ENCODE measurements at regions not wholly inside any gene's neighbourhood (a gene's known extent, or its start where the extent isn't known, plus 50 kb on each side); places are given as distances from the start of the nearest gene placed in this dataset.
"Not testable (repeated sequence)": the region's sequence is repeated elsewhere in the genome, so short reads cannot be mapped to it uniquely, and the experiment has no call there.

DNA sequence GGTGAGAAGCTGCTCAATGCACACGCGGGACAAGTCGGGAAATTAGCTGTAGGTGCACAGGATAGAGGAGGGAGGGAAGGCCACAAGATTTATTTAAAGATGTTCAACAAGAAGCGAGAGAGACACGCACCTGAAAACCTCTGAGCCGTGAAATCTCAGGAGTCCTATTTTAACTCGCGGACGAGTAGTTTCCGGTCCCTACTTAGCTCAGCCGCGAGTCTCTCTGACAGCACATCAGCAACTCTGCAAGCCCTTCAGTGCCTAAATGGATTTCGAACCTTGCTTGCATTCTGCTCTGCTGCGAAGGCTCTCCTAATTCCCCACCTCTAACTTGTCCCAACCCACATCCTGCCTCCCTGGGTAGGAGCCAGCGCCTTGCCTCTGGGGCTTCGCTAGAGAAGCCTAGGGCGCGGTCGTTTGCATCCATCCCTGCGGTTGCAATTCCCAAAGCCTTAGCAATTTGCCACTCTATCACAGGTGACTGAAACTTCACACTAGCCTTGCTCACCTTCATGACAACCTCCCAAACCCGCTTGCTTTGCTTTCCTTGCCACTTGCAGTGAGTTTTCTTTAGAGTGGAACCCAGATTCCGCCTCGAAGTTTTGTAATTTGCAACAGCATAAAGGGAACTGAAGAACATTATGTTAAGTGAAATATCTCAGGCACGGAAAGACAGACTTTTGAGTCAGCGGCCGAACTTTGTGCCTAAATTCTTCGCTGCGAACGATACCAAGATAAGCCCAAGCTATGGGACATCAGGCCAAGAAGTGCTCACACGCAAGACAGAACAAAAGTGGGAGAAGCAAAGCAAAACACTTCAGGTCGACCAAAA is 202.8 kb downstream of the KDM5D start:
- 47% methylated on average over 31 of the region's 31 CpGs for WGBS
- Histone ChIP-seq H3K4me1 (ENCODE audit: control insufficient read depth in 4 of 4, insufficient read depth in 4 of 4, low read length in 3 of 4) (no peaks in the 10 kb centered on the region), H3K36me3 (ENCODE audit: control insufficient read depth in 4 of 4, insufficient read depth in 3 of 4, low read depth in 1 of 4, low read length in 3 of 4) (no peaks in the 10 kb centered on the region), H3K9ac (ENCODE audit: low read depth in 1 of 2, low read length in 2 of 2) (no peak overlapping the region), H3K9me3 (ENCODE audit: control insufficient read depth in 4 of 4, low read length in 3 of 4) (no peaks in the 10 kb centered on the region), H3K27ac (ENCODE audit: low read depth in 1 of 2, low read length in 2 of 2) (no peak overlapping the region), H3K4me3 (ENCODE audit: low read depth in 1 of 3, low read length in 3 of 3) (no peak overlapping the region), H3K27me3 (ENCODE audit: control insufficient read depth in 4 of 4, insufficient read depth in 4 of 4, low read length in 3 of 4) (no peaks in the 10 kb centered on the region)
- no peak for DNase-seq (ENCODE audit: low spot score)
- TF ChIP-seq ATF3 (IDR thresholded peaks at IDR 0.05) (no peak), FOXA1 (IDR thresholded peaks at IDR 0.05) (no peak), SP1 (IDR thresholded peaks at IDR 0.05) (no peak), EGR1 (IDR thresholded peaks at IDR 0.05; ENCODE audit: low read depth in 2 of 2) (no peak), FOXA2 (IDR thresholded peaks at IDR 0.05) (no peak), MAX (IDR thresholded peaks at IDR 0.05) (no peak)
- TF ChIP-seq, protein P1, sequence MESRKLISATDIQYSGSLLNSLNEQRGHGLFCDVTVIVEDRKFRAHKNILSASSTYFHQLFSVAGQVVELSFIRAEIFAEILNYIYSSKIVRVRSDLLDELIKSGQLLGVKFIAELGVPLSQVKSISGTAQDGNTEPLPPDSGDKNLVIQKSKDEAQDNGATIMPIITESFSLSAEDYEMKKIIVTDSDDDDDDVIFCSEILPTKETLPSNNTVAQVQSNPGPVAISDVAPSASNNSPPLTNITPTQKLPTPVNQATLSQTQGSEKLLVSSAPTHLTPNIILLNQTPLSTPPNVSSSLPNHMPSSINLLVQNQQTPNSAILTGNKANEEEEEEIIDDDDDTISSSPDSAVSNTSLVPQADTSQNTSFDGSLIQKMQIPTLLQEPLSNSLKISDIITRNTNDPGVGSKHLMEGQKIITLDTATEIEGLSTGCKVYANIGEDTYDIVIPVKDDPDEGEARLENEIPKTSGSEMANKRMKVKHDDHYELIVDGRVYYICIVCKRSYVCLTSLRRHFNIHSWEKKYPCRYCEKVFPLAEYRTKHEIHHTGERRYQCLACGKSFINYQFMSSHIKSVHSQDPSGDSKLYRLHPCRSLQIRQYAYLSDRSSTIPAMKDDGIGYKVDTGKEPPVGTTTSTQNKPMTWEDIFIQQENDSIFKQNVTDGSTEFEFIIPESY (IDR thresholded peaks at IDR 0.05) = no peak

DNA sequence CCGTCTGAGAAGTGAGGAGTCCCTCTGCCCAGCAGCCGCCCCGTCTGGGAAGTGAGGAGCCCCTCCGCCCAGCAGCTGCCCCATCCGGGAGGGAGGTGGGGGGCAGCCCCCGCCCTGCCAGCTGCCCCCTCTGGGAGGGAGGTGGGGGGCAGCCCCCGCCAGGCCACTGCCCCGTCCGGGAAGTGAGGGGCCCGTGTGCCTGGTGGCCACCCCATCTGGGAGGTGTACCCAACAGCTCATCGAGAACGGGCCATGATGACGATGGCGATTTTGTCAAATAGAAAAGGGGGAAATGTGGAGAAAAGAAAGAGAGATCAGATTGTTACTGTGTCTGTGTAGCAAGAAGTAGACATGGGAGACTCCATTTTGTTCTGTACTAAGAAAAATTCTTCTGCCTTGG is 208.8 kb downstream of the KDM5D start:
- not testable (repeated sequence) for H3K4me3 ChIP-seq (ENCODE audit: low read depth in 1 of 3, low read length in 3 of 3); H3K9me3 ChIP-seq (ENCODE audit: control insufficient read depth in 4 of 4, low read length in 3 of 4); H3K9ac ChIP-seq (ENCODE audit: low read depth in 1 of 2, low read length in 2 of 2); DNase-seq (ENCODE audit: low spot score); H3K27me3 ChIP-seq (ENCODE audit: control insufficient read depth in 4 of 4, insufficient read depth in 4 of 4, low read length in 3 of 4); H3K36me3 ChIP-seq (ENCODE audit: control insufficient read depth in 4 of 4, insufficient read depth in 3 of 4, low read depth in 1 of 4, low read length in 3 of 4); H3K4me1 ChIP-seq (ENCODE audit: control insufficient read depth in 4 of 4, insufficient read depth in 4 of 4, low read length in 3 of 4); H3K27ac ChIP-seq (ENCODE audit: low read depth in 1 of 2, low read length in 2 of 2)
- WGBS = 95% methylated on average over 14 of the region's 14 CpGs

- Histone ChIP-seq H3K4me3 (ENCODE audit: low read depth in 1 of 3, low read length in 3 of 3) (no peak overlapping the region), H3K4me1 (ENCODE audit: control insufficient read depth in 4 of 4, insufficient read depth in 4 of 4, low read length in 3 of 4) (no peaks in the 10 kb centered on the region), H3K9me3 (ENCODE audit: control insufficient read depth in 4 of 4, low read length in 3 of 4) (no peaks in the 10 kb centered on the region), H3K9ac (ENCODE audit: low read depth in 1 of 2, low read length in 2 of 2) (no peak overlapping the region), H3K27ac (ENCODE audit: low read depth in 1 of 2, low read length in 2 of 2) (no peak overlapping the region), H3K27me3 (ENCODE audit: control insufficient read depth in 4 of 4, insufficient read depth in 4 of 4, low read length in 3 of 4) (no peaks in the 10 kb centered on the region), H3K36me3 (ENCODE audit: control insufficient read depth in 4 of 4, insufficient read depth in 3 of 4, low read depth in 1 of 4, low read length in 3 of 4) (no peaks in the 10 kb centered on the region)
- TF ChIP-seq GABPA (IDR thresholded peaks at IDR 0.05 in 1 of 2, conservative IDR thresholded peaks at IDR 0.05 in 1 of 2) (no peak), RXRA (IDR thresholded peaks at IDR 0.05) (no peak), FOXA2 (IDR thresholded peaks at IDR 0.05) (no peak), CTCF (IDR thresholded peaks at IDR 0.05; ENCODE audit: low read depth, low read length, missing input control) (no peak)
- no peak for DNase-seq (ENCODE audit: low spot score)
Measured at GRCh38 chrY:19521976-19522375, 222.6 kb downstream of the KDM5D start.

All from liver (tissue), 8 donors.